GM21576 (cell line): ENCODE measurements at regions not wholly inside any gene's neighbourhood (a gene's known extent, or its start where the extent isn't known, plus 50 kb on each side); places are given as distances from the start of the nearest gene placed in this dataset.

ENCODE experiments used
- ATAC-seq: cut with Tn5 transposase; IDR thresholded peaks from one replicate; pipeline ENCODE4 v1.9.1; 2021; ENCODE audit warnings: mild to moderate bottlenecking, moderate library complexity; ENCODE audit not compliant: unreplicated experiment

DNA sequence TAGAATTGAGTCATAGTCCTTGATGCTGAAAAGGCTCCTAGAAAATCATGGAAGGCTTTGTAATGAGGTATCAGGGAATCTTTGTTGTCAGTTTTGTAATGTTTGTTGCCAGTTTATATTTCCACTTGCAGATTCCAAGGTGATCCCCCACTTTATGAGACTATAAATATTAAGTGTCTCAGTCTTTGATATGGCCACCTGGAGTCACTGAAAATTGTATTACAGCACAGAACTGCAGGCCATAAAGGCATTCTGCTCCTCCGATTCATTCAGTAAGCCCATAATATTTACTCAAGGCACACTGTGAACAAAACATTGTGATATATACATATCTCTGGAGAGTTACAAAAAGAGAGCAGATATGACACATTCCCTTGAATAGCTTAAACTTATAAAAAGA lies 457.8 kb upstream of the ZNF385D start:
- ATAC-seq: no peak

DNA sequence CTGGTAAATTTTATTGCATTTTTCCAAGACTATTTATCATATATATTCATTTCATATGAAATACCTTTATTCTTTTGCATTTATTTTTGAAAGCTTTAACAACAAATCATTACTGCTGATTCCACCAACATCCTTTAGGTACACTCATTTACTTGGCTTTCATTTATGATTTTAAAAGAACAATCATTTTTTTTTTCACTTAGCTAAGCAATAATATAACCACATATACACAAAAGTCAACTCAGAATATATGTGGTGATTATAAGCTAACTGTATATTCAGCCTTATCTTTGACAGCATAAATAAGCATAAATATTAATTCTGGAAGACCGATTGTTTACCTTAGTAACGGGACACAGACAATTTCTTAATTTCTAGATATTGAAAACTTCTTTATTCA lies 458.6 kb upstream of the ZNF385D start:
- no peak for ATAC-seq

DNA sequence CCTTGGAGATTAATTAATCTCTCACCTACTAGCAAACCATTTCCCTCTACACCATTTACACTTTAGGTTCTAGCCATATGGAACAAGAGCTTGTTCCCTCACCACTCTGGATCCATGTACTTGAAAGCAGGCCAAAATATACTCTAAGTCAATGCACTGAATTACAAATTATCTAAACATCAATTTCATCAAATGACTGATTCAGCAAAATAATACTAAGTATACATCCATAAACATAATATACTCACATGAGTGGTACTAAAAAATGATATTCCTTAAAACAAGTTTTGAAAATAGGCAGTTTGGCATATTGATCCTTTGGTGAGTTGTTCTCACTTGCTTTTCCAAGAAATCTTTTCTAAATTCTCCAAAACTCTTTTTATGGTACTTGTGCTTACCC lies 459.7 kb upstream of the ZNF385D start:
- no peak for ATAC-seq

DNA sequence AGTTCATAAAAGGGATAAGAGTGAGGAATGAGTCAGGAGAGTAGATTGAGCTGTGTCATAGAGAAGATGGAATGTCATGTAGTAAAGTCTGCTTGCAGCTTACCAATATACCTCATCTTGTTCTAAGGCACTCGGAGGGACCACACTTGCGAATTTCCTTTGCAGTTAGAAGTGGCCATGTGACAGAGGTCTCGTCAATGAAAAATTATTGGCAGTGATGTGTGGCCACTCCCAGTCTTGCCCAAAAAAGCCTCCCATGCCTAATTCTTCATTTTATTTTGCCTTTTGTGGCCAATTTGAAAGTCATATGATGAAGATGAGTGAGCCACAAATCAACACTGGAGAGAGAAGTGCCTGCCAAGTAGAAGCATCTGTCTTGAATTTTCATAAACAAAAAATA lies 465.6 kb upstream of the ZNF385D start:
- no peak for ATAC-seq

DNA sequence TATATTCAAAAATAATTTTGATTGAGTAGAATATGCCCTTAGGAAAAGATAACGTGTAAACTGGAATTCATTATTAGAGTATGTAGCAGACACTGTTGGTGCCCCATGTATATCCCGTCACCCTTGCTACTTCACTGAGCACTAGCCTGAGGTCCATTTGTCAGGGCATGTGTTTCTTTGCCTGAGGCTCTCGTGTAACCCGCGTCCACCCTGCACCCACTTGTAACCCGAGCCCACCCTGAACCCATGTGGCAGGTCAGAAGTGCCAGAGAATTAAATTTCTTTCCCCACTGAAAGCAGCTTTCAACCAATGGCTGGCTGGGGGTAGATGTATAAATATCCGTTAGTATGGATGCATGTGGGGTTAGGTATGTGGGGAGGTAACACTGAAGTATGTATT lies 474.2 kb upstream of the ZNF385D start:
- ATAC-seq: no peak

DNA sequence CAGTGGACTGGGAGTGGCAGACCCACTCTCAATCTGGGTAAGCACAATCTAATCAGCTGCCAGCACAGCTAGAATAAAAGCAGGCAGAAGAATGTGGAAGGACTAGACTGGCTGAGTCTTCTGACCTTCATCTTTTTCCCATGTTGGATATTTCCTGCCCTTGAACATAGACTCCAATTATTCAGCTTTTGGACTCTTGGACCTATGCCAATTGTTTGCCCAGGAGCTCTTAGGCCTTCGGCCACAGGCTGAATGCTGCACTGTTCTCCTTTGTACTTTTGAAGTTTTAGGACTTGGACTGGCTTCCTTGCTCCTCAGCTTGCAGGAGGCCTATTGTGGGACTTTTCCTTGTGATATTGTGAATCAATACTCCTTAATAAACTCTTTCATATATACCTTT lies 477.7 kb upstream of the ZNF385D start:
- no peak for ATAC-seq

DNA sequence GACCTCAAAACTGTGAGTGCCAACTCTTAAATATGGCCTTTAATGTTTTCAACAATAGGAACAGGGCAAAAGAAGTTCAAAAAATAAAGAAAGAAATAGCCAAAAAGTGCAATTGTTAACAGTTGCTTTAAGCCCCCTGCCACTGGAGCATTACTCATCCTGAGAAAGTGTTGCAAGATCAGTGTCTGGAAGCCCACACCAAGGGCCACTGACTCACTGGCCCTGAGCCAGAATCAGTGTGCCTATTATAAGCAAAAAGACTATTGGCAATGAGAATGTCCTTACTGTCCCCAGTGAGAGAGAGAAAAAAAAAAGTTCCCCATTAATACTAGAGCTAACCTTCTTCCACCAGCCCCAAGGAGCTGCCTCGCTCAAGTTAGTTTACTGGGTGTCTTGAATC lies 480.1 kb upstream of the ZNF385D start:
- ATAC-seq: no peak

DNA sequence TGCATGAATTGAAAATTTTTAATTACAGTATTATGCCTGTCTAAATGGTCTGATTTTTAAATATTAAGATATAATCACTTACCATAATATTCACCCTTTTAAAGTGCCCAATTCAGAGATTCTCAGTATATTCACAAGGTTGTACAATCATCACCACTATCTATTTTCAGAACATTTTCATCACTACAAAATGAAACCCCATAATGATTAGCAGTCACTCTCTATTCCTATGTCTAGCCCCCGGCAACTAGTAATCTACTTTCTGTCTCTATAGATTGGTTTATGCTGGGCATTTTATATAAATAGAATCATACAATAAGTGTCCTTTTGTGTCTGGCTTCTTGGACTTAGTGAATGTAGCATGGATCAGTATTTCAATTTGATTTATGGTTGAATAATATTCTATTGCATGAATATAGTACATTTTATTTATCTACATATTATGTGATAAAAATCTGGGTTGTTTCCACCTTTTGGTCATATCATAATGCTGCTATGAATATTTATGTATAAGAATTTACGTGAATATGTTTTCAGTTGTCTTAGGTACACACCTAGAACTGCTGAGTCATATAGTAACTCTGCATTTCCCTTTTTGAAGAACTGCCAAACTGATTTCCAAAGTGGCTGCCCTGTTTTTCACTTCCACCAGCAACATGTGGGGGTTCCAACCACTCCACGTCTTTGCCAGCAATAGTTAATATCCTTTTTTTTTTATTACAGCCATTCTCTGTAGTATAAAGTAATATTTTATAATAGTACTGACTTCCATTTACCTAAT lies 485.7 kb upstream of the ZNF385D start:
- peak; percentile 79 for ATAC-seq

DNA sequence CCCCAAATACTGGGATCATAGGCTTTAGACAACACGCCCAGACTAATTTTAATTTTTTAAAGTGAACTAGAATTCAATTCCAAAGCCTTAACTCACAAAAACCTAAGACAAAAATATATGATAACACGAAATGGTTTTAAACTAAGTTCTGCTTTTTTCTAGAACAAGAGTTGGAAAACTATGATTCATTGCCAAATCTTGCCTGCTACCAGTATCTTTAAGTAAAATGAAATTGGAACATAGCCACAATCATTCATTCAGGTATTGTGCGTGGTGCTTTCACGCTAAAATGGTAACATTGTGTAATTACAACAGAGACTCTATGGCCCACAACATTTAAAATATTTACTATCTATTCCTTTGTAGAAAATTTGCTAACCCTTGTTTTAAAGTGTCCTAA lies 488.0 kb upstream of the ZNF385D start:
- ATAC-seq: no peak

DNA sequence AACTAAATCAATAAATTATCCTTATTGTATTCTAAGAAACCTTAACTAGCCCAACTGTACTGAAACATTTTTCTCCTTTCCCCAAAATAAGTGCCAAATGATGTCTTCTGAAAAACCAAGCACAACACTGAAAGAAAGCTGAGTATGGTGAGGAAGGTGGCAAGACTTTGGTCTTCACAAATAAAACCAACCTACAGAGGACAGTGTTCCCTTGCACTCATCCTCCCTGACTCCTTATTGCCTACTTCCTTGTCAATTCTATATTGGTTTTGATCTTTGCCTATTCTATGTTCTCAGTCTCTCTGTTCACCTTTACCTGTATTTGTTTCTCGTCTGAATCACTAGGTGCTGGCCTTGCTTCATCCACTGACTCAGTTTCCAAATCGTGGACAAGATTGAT lies 490.1 kb upstream of the ZNF385D start:
- no peak for ATAC-seq

DNA sequence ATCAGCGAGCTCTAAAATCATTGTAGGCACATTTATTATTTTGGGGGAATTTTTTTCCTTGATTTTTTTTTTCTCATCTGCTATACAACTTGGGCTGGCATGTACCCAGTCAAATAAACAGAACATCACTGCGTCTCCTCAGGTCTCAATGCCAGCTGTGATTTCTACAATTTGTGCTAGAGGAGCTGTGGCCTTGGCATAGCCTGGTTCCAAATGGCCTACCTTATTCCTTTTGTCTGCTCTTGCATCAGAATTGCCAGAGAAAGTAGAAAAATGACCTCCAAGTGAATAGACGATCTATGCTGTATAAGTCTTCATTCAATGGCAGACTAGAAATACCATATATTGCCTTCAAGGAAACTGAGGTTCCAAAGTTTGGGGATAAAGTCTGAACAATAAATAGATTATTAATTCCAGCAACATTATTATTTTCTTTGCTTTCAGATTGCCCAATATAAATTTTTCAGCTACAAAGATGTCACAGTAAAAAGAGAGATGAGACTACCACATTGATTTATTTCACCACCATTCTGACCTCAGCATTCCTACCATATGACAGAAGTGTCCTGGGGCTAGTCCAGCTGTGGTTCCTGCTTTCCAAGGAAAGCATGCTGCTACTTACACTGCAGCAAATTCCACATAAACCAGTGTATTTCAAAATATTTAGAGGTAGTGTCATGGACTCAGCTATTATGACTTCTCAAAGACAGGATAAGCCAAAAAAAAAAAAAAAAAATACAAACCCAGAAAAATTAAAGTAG lies 493.9 kb upstream of the ZNF385D start:
- ATAC-seq: no peak

DNA sequence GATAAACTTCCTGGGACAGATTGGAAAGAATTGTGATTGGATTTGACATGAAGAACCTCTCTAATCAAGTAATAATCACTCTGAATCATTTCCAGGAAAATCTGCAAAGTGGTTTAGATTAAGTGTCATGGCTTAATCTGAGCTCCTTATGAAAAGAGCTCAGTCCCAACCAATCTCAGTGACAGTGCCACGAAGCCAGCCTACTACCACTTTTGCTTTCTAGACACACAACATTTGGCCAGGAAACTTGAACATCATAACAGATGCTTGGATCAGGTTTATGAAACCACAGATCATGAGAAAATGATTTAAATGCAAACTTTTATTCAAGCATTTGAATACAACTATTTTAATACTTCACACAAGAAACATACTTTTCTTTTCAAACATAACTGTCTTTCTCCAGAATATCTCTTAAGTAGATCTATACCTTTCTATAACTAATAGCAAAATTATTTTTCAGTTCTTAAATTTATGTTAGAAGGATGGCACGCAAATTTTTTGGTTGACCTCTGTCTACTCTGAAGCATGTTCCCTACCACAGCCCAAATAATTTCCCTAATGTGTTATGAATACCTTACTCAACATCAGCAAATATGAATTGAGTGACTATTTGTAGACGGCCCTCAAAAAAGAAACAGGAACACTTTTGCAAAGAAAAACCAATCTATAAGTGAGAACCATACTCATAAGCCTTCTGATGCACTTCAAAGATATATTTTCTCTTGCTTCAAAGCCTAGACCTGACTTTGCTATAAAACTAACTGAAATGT lies 495.0 kb upstream of the ZNF385D start:
- no peak for ATAC-seq

DNA sequence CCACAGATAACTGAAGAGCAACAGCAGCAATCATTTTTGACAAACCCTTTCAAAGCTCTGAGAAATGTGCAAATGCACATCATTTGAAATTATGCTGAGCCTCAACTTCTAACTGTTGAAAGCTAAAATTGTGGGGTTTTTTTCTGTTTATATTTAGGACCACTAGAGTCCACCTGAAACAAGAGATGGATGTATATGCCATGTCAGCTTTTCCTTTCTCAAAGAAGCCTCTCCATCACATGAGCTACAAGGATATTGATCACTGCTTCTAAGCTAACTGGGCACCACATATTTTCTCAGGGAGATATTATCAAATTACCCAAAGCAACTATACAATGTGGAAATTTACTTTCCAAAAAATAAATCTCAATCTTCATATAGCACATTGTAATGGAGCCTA lies 498.6 kb upstream of the ZNF385D start:
- ATAC-seq: no peak

DNA sequence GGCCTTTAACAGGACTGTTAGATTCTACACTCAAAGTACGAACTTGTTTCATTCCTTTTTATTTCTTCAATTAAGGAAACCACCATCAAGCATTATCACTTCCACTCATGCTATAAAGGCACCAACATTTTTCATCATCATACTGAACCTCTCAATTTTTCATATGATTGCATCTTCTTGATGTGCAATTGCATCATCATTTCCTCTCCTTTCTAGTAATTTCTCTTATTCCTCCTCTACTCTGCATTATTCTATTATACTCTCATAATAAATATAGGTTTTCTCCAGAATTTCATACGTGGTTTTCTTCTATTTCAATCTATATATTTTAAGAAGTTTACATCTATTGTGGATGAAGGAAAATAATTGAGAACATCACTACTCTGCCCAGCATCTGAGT lies 506.2 kb upstream of the ZNF385D start:
- no peak for ATAC-seq

DNA sequence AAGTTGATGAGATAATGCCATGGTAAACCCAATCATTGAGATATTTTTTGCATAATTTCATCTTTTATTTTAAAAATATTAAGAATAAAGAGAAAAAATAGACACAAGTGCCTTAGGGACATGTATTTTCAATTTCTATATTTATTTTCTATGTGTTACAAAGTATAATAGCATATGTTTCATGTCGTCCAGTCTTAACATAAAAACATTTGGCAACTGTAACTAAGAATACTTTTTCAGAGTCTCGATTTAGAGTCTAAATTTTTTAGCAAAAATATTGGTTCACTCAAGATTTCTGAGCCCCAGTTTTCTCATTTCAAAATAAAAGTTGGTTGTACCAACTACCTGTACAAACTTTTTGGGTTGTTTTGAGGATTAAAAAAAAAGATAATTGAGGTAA lies 511.4 kb upstream of the ZNF385D start:
- no peak for ATAC-seq

DNA sequence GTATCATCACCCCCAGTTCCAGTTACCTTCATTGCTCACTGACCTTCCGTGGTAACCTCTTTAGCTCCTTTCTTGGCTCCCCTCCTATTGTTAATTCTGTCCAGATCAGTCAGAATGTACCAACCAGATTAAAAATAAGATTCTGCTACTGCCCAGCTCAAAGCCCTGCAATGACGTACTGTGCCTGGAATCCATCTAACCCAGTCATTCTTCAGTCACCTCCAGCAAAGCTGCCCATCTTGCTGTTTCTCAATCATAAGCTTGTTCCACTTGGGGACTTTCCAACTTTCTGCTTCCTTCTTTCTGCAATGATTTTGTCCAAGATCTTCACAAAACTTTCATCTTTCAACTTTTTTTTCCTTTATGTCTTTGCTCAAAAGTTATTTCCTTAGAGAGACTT lies 512.0 kb upstream of the ZNF385D start:
- no peak for ATAC-seq

DNA sequence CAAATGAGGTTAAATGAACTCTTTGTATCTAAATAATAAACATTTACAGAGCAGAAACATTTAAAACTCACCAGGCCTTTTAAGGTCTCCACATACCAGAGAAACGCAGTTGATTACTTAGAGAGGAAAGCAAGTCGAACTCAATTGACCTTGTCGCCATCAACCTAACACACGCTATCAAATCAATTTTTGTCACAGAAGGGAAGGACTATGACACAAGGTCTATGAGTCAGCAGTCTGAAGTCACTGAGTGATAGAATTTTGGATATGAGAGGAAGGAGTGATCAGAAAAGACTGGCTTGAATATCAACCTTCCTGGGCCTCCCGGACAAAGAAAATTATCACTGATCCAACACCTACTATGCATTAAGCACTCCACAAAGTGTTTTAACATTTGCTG lies 514.4 kb upstream of the ZNF385D start:
- ATAC-seq: no peak

DNA sequence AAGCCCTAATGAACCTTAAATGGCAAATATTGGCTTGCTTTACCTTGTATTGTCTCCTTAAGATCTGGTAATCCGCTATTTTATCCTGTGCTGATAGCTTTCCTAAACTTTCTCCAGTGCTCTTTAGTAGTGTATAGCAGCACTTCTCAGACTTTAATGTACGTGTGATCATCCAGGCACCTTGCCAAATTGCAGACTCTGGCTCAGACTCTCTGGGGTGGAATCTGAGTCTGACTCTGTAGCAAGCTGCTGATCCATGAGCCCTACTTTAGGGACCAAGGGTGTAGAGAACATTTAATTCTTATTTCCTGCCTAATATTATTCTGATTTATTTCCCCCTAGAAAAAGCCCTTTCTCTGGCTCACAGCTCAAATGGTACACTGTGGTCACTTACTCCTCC lies 518.8 kb upstream of the ZNF385D start:
- ATAC-seq: no peak

DNA sequence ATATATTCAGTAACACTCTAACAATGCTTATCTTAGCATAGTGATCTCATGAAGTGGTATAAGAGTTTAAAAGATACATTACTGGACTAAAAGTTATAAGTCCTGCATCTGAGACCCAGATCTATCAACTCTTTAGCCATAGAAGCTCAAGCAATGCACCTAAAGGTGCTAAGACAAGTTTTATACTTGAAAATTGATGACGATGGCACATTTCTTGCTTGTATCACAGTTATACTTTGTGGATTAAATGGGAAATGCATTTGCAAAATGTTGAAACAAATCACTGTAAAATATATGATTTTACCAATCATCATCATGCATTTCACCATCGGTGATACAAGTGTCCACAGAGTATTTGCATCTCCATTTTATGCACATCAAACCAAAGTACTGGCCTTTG lies 525.3 kb upstream of the ZNF385D start:
- ATAC-seq: no peak

DNA sequence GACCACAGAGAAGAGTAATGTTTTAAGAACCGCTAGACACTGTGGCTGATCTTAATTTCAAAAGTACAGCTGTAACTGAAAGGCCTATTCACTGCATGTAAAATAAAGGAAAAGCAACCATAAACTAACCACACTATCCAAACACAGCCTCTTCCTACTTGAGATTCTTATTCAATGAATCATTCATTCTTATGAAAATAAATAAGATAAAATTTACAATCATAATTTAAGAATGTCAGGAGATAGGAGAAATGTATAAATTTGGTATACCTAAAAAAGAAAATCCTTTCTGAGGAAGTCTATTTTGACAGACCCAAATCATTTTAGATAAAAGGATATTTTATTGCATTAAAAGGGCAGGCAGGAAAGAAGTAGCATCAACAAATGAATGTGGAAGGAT lies 533.5 kb upstream of the ZNF385D start:
- no peak for ATAC-seq

DNA sequence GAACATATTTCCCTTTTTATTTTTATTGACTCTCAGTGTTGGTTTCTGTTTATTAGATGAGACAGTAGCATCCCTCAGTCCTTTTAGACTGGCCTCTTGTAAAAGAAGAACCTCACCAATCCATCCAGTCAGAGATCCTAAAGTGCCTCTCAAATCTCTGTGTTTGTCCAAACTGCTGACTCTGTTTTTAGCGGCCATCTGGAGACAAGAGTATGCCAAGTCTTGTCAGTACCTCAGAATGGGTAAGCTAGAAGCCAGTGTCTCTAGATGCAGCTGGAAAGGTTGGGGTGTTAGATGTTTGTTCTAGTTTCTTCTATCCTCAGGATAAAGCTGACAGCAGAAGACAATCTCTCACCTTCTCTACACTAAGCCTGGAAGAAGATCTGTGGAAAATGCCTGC lies 537.7 kb upstream of the ZNF385D start:
- no peak for ATAC-seq

DNA sequence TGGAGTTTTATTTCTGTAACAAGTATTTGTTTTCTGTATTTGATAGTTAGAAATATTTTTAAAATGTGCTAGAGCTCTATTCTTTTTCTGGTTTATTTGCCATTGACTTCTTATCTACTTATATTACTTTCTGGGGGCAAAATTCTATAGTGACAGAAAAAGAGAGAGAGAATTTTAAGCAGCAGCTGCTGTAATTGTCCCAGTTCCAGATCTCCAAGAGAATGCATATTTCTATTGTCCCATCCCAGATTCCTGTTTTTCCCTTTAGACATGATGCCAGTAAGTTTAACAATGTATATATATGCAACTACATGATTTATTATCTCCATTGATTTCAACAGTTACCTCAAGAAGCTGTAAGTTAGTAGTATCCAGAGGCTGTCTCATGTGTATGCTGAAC lies 541.7 kb upstream of the ZNF385D start:
- no peak for ATAC-seq
